SK-N-SH (cell line): ENCODE measurements at regions not wholly inside any gene's neighbourhood (a gene's known extent, or its start where the extent isn't known, plus 50 kb on each side); places are given as distances from the start of the nearest gene placed in this dataset.

ENCODE experiments used
- CTCF ChIA-PET: fragments of 300-600, 350-600 bp; formaldehyde crosslinking; extraction: SDS; loops from one replicate; lab custom pipeline; 2021; lab: Yijun Ruan, JAX
- POLR2A ChIA-PET: fragments of 350-600 bp; sonication (Branson Sonifier 250); formaldehyde crosslinking; extraction: SDS; loops from one replicate; lab custom pipeline; 2020; ENCODE audit warnings: antibody characterized with exemption, inconsistent platforms; lab: Yijun Ruan, JAX
- DNase-seq: peaks from one replicate; pipeline ENCODE4 v3.0.0; 2012
- H2AFZ ChIP-seq: fragments of 200-600 bp; sonication (generic); 2 replicates; pipeline ENCODE4 v1.8.1; 2016; ENCODE audit warnings: antibody characterized with exemption, mild to moderate bottlenecking, low read depth
- H3F3A ChIP-seq: fragments of 200-600 bp; sonication (generic); replicated peaks from 2 replicates; pipeline ENCODE3; 2016; ENCODE audit warnings: antibody characterized with exemption, mild to moderate bottlenecking; ENCODE audit not compliant: insufficient read depth
- H3K27ac ChIP-seq, 2 experiments: fragments of 200-500 bp in 1 of 2; fragments of 200-600 bp in 1 of 2; sonication (Bioruptor generic) in 1 of 2; sonication (generic), shearing (Covaris generic) in 1 of 2; 2 replicates each; pipeline versions ENCODE4 v1.5.1 to v1.6.1; 2014 to 2016; ENCODE audit warnings: low read depth in 2 of 2, inconsistent platforms in 1 of 2, low read length in 1 of 2, mild to moderate bottlenecking in 1 of 2, mixed read lengths in 1 of 2
- H3K27me3 ChIP-seq: fragments of 200-600 bp; sonication (generic), shearing (Covaris generic); 2 replicates; pipeline ENCODE4 v1.6.1; 2016; ENCODE audit warnings: mixed run types; ENCODE audit not compliant: insufficient read depth
- H3K36me3 ChIP-seq, 2 experiments: fragments of 200-500 bp in 1 of 2; fragments of 200-600 bp in 1 of 2; sonication (Bioruptor generic) in 1 of 2; sonication (generic) in 1 of 2; replicated peaks in 1 of 2; 2 replicates each; pipeline versions ENCODE3 to v1.5.1; 2014 to 2016; ENCODE audit warnings: low read length in 1 of 2, mild to moderate bottlenecking in 1 of 2; ENCODE audit not compliant: insufficient read depth in 2 of 2, control insufficient read depth in 1 of 2
- H3K4me1 ChIP-seq, 2 experiments: fragments of 200-500 bp in 1 of 2; fragments of 200-600 bp in 1 of 2; sonication (Bioruptor generic) in 1 of 2; sonication (generic), shearing (Covaris generic) in 1 of 2; 2 replicates each; pipeline versions ENCODE4 v1.5.1 to v1.6.1; 2014 to 2016; ENCODE audit warnings: low read depth in 1 of 2, low read length in 1 of 2, mixed run types in 1 of 2; ENCODE audit not compliant: insufficient read depth in 2 of 2, control insufficient read depth in 1 of 2
- H3K4me2 ChIP-seq: fragments of 200-600 bp; sonication (generic), shearing (Covaris generic); 2 replicates; pipeline ENCODE4 v1.6.1; 2017; ENCODE audit warnings: mixed run types
- H3K4me3 ChIP-seq, 2 experiments: fragments of 200-500 bp in 1 of 2; fragments of 200-600 bp in 1 of 2; sonication (Bioruptor generic) in 1 of 2; sonication (generic), shearing (Covaris generic) in 1 of 2; 2 replicates each; pipeline versions ENCODE4 v1.5.1 to v1.8.1; 2014 to 2016; ENCODE audit warnings: low read depth in 2 of 2, inconsistent platforms in 1 of 2, low read length in 1 of 2, mild to moderate bottlenecking in 1 of 2, mixed read lengths in 1 of 2, moderate library complexity in 1 of 2
- H3K79me2 ChIP-seq: fragments of 200-600 bp; sonication (generic); 2 replicates; pipeline ENCODE4 v1.8.1; 2017; ENCODE audit warnings: mild to moderate bottlenecking; ENCODE audit not compliant: insufficient read depth
- H3K9ac ChIP-seq: fragments of 200-600 bp; sonication (generic); 2 replicates; pipeline ENCODE4 v1.6.1; 2017; ENCODE audit warnings: mixed run types
- H3K9me2 ChIP-seq: fragments of 200-600 bp; sonication (generic); 2 replicates; pipeline ENCODE4 v1.6.1; 2017; ENCODE audit warnings: mixed run types
- H3K9me3 ChIP-seq: fragments of 200-600 bp; sonication (generic); 2 replicates; pipeline ENCODE4 v1.6.1; 2017; ENCODE audit warnings: mixed run types, mild to moderate bottlenecking, moderate library complexity
- H4K20me1 ChIP-seq: fragments of 200-600 bp; sonication (generic); 2 replicates; pipeline ENCODE4 v1.6.1; 2017; ENCODE audit warnings: mild to moderate bottlenecking, mixed run types; ENCODE audit not compliant: insufficient read depth
- CTCF ChIP-seq: fragments of 200-600 bp; sonication (generic); IDR thresholded peaks from 2 replicates; pipeline ENCODE4 v1.6.1; 2017; ENCODE audit warnings: antibody characterized with exemption, mild to moderate bottlenecking, moderate library complexity
- EP300 ChIP-seq, 2 experiments: IDR thresholded peaks; 2 replicates each; pipeline versions ENCODE4 v1.4.0 to v1.6.1; 2012; ENCODE audit warnings: borderline replicate concordance in 1 of 2, low read depth in 1 of 2, low read length in 1 of 2
- FOSL2 ChIP-seq: IDR thresholded peaks from 2 replicates; pipeline ENCODE4 v1.4.0; 2012; ENCODE audit warnings: low read depth, mild to moderate bottlenecking, moderate library complexity, borderline replicate concordance
- FOXJ3 ChIP-seq: sonication (generic); formaldehyde crosslinking; IDR thresholded peaks from 2 replicates; pipeline ENCODE4 v1.5.1; 2020; ENCODE audit warnings: mild to moderate bottlenecking, missing genetic modification reagents
- GABPA ChIP-seq: IDR thresholded peaks from 2 replicates; pipeline ENCODE4 v1.4.0; 2012; ENCODE audit warnings: low read depth, mild to moderate bottlenecking
- MEF2A ChIP-seq: IDR thresholded peaks from 2 replicates; pipeline ENCODE4 v1.4.0; 2012; ENCODE audit warnings: low read depth, borderline replicate concordance
- NFIC ChIP-seq: IDR thresholded peaks from 2 replicates; pipeline ENCODE4 v1.4.0; 2012; ENCODE audit warnings: borderline replicate concordance
- NRF1 ChIP-seq: IDR thresholded peaks from 2 replicates; pipeline ENCODE4 v1.6.1; 2012; ENCODE audit warnings: low read depth, mild to moderate bottlenecking, low read length
- PBX3 ChIP-seq: IDR thresholded peaks from 2 replicates; pipeline ENCODE4; 2012
- RAD21 ChIP-seq: IDR thresholded peaks from 2 replicates; pipeline ENCODE4 v1.6.1; 2012; ENCODE audit warnings: mild to moderate bottlenecking, low read length
- RCOR1 ChIP-seq: fragments of 150-350 bp; IDR thresholded peaks from 2 replicates; pipeline ENCODE4 v1.6.1; 2017; ENCODE audit warnings: antibody characterized with exemption, low read length
- SMC3 ChIP-seq: IDR thresholded peaks from 2 replicates; pipeline ENCODE4 v1.6.1; 2012; ENCODE audit warnings: low read depth, low read length, improper control_type of control experiment
- TEAD4 ChIP-seq: IDR thresholded peaks from 2 replicates; pipeline ENCODE4 v1.4.0; 2012; ENCODE audit warnings: mild to moderate bottlenecking, borderline replicate concordance; ENCODE audit not compliant: insufficient read depth
- USF1 ChIP-seq: IDR thresholded peaks from 2 replicates; pipeline ENCODE4 v1.4.0; 2012; ENCODE audit warnings: low read depth, borderline replicate concordance
- USF2 ChIP-seq: fragments of 150-350 bp; IDR thresholded peaks from 2 replicates; pipeline ENCODE4 v1.6.1; 2017; ENCODE audit warnings: antibody characterized with exemption, low read length, low read depth, borderline replicate concordance
- WGBS: methylation state at CpG from one replicate; pipeline ENCODE4 v1.1.6; 2017; ENCODE audit warnings: low lambda C conversion rate; 5-methylcytosine and 5-hydroxymethylcytosine counted together

- no peak for TF ChIP-seq CTCF
- no peak for TF ChIP-seq SMC3
- no peak for TF ChIP-seq TEAD4
These were observed 97.6 kb upstream of the NFE2L3 start (continued) for GRCh38 chr7:26054386-26054785.

- no peak overlapping the region for H3K4me3 ChIP-seq
- no peaks in the 10 kb centered on the region for H4K20me1 ChIP-seq
- no peaks in the 10 kb centered on the region for H3K4me1 ChIP-seq
- H3F3A ChIP-seq, result no peaks in the 10 kb centered on the region
- DNase-seq, result no peak
- 24% methylated on average over 3 of the region's 3 CpGs for whole genome bisulfite sequencing
- no peak overlapping the region for H3K4me2 ChIP-seq
- no peak overlapping the region for H3K27ac ChIP-seq
- TF ChIP-seq TEAD4 (no peak), RCOR1 (no peak), EP300 (IDR thresholded peaks at IDR 0.05; ENCODE audit: borderline replicate concordance in 1 of 2, low read depth in 1 of 2, low read length in 1 of 2) (no peak), USF1 (no peak), MEF2A (no peak), CTCF (no peak), PBX3 (no peak), GABPA (no peak), FOXJ3 (CRISPR knock-in tag) (no peak), NRF1 (no peak), FOSL2 (no peak), USF2 (no peak), RAD21 (no peak), NFIC (no peak)
- POLR2A ChIA-PET, result no interaction called here
- H3K9me2 ChIP-seq, result no peaks in the 10 kb centered on the region
- no peaks in the 10 kb centered on the region for H3K36me3 ChIP-seq
- H3K27me3 ChIP-seq, result no peaks in the 10 kb centered on the region
- no peak overlapping the region for H3K9ac ChIP-seq
- CTCF ChIA-PET, result interaction anchor here (1.1 to 1.4 kb wide), 2 partner anchors 12 to 162 kb away, joined by 3 to 5 read pairs; no protein-coding TSS in a partner anchor
- H2AFZ ChIP-seq, result no peak overlapping the region
- no peaks in the 10 kb centered on the region for H3K79me2 ChIP-seq
- H3K9me3 ChIP-seq, result no peaks in the 10 kb centered on the region
These were observed 96.8 kb upstream of the NFE2L3 start for GRCh38 chr7:26055241-26055640.
